GM18861 (cell line): ENCODE measurements at regions not wholly inside any gene's neighbourhood (a gene's known extent, or its start where the extent isn't known, plus 50 kb on each side); places are given as distances from the start of the nearest gene placed in this dataset.

Source experiments
- ATAC-seq: cut with Tn5 transposase; IDR thresholded peaks from one replicate; pipeline ENCODE4 v1.9.1; 2021; ENCODE audit not compliant: unreplicated experiment

DNA sequence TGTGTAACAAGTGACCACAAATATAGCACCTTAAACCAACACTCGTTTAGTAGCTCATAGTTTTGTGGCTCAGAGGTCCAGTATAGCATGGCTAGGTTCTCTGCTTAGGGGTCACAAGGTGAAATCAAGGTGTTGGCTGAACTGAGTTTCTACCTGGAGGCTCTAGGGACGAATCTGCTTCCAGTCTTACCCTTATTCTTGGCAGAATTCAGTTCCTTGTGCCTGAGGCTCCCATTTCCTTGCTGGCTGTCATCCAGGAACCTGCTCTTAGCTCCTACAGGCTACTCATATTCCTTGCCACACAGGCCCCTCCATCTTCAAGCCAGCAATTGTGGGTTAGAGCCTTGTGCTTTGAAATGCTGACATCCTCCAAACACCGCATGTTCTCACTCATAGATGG lies 212.3 kb upstream of the CDH13 start:
- ATAC-seq = no peak

DNA sequence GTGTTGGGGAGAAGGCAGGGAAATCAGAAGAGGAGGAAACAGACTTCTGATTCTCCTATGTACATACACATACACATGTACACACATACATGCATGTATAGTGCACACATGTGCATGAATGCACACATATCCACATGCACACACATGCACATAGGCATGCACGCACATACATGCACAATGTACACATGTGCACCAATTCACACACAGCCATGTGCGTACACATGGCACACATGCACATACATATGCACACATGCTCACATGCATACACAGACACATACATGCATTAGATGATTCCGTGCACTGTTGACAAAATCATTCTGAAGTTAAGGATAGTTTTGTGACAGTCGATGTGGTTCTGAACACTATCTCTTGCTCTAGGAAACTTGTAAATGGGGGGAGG lies 214.0 kb upstream of the CDH13 start:
- ATAC-seq = no peak

DNA sequence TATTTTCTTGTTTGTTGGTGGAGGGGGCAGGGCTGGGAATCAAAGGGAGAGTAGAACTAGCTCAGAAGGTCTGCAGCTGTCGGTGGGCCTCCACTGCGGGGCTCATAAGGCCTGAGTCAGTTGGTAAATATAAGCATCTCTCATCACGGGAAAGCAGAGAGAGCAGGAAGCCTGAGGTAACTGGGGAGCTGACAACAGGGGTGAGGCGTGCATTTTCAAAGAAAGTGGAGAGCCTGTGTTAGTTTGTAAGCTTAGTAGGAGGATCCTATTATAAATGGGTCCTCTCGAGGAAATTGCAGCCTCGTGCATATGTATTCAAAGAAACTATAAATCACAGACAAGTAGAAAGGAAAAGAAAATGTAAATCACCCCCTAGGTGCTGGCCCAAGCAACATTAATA lies 221.0 kb upstream of the CDH13 start:
- ATAC-seq = no peak

GRCh38 chr16:82404586-82405315 lies 222.0 kb upstream of the CDH13 start:
- ATAC-seq = no peak

- no peak for ATAC-seq
Observed at GRCh38 chr16:82402665-82403218, 224.0 kb upstream of the CDH13 start.

DNA sequence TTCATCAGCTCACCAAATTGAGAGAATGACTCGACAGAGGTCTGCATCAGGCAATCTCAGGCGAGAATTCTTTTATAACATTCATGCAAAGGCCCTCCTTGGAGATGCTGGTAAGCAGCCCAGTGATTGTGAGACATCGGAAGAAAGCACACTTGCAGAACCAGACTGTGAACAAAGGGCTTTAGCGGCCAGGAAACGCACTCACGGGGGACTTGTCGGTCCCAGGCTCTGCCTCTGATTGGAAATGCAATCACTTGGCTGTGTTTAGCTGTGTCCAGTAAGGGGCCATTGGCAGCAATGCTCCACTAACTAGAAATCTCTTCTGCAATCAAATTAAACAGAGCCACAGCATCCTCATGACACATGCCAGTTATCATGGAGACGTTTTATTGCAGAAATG lies 226.7 kb upstream of the CDH13 start:
- ATAC-seq = no peak

- no peak for ATAC-seq
Observed at GRCh38 chr16:82396509-82396908, 226.5 kb upstream of the MPHOSPH6 start.

DNA sequence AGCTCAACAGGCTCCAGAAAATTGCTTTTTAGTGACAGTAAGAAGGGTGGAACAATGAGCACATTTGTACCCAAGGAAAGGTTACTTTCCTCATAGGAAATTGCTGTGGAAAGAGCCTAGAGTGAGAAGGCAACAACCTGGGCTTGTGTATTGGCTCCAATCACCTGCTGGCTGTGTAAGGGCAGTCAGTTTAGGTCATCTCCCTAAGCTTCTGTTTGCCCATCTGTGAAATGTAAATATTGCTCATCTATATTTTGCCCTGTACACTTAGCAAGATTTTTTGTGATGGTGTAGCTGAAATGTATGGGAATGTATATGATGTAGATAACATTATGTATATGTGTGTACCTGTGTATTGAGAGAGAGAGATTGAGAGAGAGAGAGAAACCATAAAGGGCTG lies 225.2 kb upstream of the MPHOSPH6 start:
- no peak for ATAC-seq

- no peak for ATAC-seq
Observed at GRCh38 chr16:82391690-82392089, 221.7 kb upstream of the MPHOSPH6 start.

DNA sequence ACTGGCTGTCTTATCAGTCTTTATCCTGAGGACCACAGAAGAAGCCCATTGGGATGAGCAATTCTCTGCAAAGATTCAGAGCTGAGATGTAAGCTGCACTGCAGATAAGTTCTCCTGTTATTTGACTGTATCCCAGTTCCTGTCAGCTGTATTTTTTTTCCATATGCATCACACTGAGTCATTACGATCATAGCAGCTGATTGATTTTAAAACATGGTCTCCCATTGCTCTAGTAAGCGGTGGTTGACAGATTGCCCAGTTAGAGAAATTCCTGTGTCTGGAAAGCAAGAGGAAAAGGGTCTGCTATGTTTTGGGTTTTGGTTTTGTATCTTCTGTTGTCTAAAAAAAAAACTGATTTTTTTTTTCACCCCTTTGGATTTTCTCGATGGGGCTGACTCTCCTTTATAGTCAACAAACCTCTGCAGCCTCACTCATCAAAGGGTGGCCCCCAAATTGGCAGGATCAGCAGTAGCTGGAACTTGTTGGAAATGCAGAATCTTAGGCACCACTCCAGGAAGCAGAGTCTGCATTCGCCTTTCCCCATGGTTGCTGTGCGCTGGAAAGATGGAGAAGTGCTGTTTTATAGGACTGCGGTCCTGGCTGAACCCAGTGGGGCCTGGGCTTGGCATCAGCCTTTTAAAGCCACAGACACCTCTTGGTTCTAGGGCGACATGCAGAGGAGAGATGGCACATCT lies 220.1 kb upstream of the MPHOSPH6 start:
- no peak for ATAC-seq

DNA sequence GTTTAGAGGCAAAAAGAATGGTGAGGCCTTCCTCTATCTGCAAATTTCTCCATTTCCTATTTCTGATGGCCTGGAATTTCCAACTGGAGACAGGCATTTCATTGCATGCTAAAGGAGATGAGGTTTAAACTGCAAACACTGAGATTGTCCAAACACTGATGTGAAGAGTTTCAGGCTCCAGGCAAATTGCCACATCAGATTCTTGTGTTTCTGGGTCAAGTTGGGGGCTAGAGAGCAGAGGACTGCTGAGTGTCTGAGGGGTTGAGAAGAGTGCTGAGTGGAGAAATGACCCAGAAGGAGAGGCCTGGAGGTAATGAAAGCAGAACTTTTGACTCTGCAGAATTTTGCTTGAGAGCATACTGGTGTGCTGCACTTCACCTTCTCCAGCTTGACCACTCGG lies 216.7 kb upstream of the MPHOSPH6 start:
- no peak for ATAC-seq

DNA sequence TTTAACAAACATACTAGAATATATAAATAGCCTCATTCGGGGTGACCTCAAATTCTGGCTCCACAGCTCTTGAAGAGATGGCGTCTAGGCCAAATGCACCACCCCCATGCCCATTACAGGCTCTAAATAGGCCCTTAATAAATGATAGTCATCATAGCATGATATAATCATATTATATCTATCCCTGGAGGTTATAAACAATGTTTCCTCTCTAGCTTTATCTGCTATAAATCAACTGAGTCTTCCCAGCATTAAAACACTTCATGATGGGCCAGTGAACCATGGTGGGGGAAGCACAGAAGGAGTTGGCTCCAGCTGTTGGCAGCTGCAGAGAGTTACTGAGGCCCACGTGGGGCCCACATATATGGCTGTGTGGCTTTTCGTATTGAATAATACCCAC lies 214.9 kb upstream of the MPHOSPH6 start:
- no peak for ATAC-seq

GRCh38 chr16:82384017-82384416 lies 214.0 kb upstream of the MPHOSPH6 start:
- no peak for ATAC-seq

DNA sequence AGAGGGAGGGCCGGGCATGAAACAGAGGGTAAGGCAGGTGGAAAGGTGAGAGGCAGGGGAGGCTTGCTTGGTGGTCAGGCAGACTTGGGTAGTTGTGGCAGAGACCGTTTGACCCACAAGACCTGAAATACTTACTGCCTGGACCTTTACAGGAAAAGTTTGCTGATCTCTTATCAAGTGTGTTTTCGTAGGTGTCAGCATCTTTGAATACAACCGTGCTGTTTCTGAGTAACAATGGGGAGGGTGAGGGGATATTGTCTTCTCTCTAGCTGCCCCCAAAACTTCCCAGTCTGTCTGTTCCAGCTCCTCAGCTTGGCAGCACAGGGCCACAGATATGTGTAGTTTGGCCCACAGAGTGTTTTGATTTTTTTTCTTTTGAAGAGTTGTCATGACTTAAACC lies 212.5 kb upstream of the MPHOSPH6 start:
- ATAC-seq = no peak

DNA sequence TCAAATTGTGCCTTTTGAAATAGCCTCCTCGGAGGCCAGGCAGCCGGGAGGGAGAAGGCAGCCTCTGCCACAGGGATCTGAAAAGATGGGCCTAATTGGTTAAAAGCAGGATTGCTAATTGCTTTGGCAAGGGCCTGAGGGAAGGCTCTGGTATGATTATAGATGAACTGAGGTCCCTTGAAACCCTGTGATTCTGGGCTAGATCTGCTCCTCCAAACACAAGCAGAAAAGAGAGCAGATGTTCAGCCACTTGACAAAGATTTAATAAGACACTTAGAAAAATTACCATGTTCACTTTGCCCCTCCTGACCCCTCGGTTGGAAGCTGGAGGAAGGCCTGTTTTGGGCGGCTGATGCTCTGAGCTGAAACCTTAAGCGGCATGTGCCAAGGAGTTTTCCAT lies 209.5 kb upstream of the MPHOSPH6 start:
- ATAC-seq = no peak

- no peak for ATAC-seq
Observed at GRCh38 chr16:82373976-82374375, 204.0 kb upstream of the MPHOSPH6 start.

DNA sequence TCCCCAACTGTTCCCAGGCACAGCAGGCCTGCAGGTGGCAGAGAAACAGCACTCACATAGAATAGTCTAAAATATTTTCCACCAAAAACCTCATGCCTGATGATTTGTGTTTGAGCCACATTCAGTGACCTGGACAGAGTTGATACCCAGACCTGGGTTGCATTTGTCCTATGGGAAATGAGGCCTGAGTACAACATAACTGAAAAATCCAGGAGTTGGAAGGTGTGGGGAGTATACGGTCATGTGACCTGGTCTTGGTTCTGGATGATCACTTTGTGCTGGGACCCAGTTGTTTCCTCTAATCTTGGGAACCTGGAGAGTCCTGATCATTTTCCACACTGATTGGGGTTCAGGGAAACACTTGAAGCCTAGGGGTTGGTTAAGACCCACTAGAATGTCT lies 200.3 kb upstream of the MPHOSPH6 start:
- ATAC-seq = no peak

DNA sequence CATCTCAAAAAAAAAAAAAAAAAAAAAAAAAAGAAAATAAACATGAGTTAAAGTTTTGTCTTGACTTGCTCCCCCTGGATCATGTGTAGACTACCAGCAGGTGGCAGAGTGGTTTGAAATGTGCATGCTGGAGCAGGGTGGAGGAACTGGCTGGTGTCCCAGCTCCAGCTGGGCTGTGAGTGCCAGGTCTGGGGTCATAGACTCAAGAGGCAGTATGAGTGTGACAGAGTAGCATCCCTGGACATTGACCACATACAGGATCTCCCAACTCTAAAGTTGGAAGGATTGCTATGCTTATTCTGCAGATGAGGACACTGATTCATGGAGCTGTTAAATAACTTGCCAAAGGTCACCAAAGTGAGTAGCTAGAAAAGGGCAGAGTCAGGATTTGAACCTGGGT lies 198.0 kb upstream of the MPHOSPH6 start:
- no peak for ATAC-seq

GRCh38 chr16:82366462-82366861 lies 196.4 kb upstream of the MPHOSPH6 start:
- no peak for ATAC-seq

GRCh38 chr16:82364690-82365089 lies 194.7 kb upstream of the MPHOSPH6 start:
- ATAC-seq = no peak

- ATAC-seq = no peak
Observed at GRCh38 chr16:82363026-82363816, 193.2 kb upstream of the MPHOSPH6 start.

DNA sequence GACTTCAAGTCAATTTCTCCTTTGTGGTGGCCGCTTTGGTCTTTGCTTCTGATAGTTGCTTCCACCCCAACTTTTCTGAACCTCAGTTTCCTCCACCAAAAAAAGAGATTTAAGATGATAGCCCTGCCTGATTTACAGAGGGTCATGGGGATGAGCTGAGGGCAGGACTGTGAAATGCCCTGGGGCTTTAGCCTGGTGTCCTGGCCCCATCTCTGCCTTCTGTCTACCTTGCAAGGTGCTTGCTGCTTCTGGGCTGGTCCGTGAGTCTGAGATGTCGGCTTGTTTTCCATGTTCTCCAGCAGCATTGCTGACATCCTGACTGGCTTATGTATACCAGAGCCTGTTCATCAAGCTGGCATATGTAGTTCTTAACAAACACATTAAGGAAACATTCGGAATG lies 191.9 kb upstream of the MPHOSPH6 start:
- ATAC-seq = no peak
